Lung (tissue), 11 donors: ENCODE measurements at regions not wholly inside any gene's neighbourhood (a gene's known extent, or its start where the extent isn't known, plus 50 kb on each side); places are given as distances from the start of the nearest gene placed in this dataset.

ENCODE experiments used
- ATAC-seq: fragments of 200-7000 bp; cut with Tn5 transposase; one replicate; pipeline ENCODE4 v1.9.1; 2020; ENCODE audit warnings: moderate number of reproducible peaks; ENCODE audit not compliant: insufficient read depth, low FRiP score
- DNase-seq, 3 donors: peaks; one replicate each; pipeline ENCODE4 v3.0.0-alpha.2; 2013 to 2017
- H3K27ac ChIP-seq, 2 donors: one replicate each; pipeline ENCODE4 v1.5.1; 2013; ENCODE audit warnings: mild to moderate bottlenecking in 2 of 2, moderate library complexity in 2 of 2, control low read depth in 1 of 2, inconsistent platforms in 1 of 2, low read depth in 1 of 2, low read length in 1 of 2
- H3K27me3 ChIP-seq, 3 donors: one replicate each; pipeline ENCODE4 v1.5.1; 2013; ENCODE audit warnings: low read length in 2 of 3; ENCODE audit not compliant: control insufficient read depth in 3 of 3, insufficient read depth in 3 of 3
- H3K36me3 ChIP-seq, 4 donors: one replicate each; pipeline ENCODE4 v1.5.1; 2013; ENCODE audit warnings: low read length in 4 of 4, mild to moderate bottlenecking in 1 of 4, moderate library complexity in 1 of 4; ENCODE audit not compliant: control insufficient read depth in 4 of 4, insufficient read depth in 4 of 4
- H3K4me1 ChIP-seq, 5 donors: one replicate each; pipeline ENCODE4 v1.5.1; 2013; ENCODE audit warnings: low read length in 5 of 5, mild to moderate bottlenecking in 2 of 5, moderate library complexity in 1 of 5; ENCODE audit not compliant: control insufficient read depth in 5 of 5, insufficient read depth in 5 of 5
- H3K4me3 ChIP-seq: one replicate; pipeline ENCODE4 v1.5.1; 2013; ENCODE audit warnings: mild to moderate bottlenecking, control low read depth, moderate library complexity
- H3K9ac ChIP-seq, 2 donors: one replicate each; pipeline ENCODE4 v1.5.1; 2013; ENCODE audit warnings: low read length in 2 of 2, control low read depth in 1 of 2; ENCODE audit not compliant: insufficient read depth in 1 of 2
- H3K9me3 ChIP-seq, 4 donors: one replicate each; pipeline ENCODE4 v1.5.1; 2013; ENCODE audit warnings: low read length in 3 of 4, mild to moderate bottlenecking in 1 of 4, moderate library complexity in 1 of 4; ENCODE audit not compliant: control insufficient read depth in 4 of 4, insufficient read depth in 3 of 4
- WGBS, 2 donors: extraction: QIAGEN DNeasy Blood & Tissue Kit; methylation state at CpG; one replicate each; pipeline ENCODE4 v1.1.7; 2013; 5-methylcytosine and 5-hydroxymethylcytosine counted together
- TF ChIP-seq, protein P1 (sequence below): IDR thresholded peaks from 2 replicates; pipeline ENCODE4 v1.5.1; 2012; ENCODE audit warnings: mild to moderate bottlenecking; ENCODE audit errors: control extremely low read depth, extremely low read depth
- donor health status: control.
- donor health status: control.
- donor health status: Bipolar disorder and iron deficiency.
- donor health status: healthy.
- donor health status: DM: yes; HTN: yes; CAD: no.

DNA sequence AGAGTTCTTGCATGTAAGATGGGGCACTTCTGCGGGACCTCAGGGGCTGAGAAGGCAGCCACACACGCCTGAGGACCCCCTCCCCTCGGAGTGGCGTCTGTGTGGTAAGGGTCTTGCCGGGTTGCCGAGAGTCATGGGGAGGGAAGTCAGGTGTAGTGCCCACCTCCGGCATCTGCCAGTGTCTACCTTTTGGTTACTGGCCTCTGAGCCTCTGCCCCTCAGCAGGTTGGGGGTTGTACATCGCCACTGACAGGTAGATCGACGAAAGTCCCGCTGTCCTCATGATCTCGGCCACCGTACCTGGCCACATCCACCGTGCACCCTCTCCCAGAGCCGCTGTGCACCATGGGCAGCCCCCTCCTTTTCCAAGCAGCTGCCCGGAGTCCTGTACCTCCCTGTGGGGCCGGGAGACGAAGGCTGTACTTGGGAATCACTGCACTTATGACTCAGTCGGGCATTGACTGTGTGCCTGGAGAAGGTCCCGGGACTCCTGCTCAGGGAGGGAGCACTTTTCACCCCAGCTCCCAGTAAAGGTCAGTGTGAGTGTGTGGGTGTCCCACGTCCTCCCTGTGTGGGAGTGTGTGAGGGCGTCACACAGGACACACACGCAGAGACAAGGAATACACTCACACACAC lies 332.4 kb upstream of the MYT1L start:
- DNase-seq (no peak), ATAC-seq (no peak)
- TF ChIP-seq, protein P1, sequence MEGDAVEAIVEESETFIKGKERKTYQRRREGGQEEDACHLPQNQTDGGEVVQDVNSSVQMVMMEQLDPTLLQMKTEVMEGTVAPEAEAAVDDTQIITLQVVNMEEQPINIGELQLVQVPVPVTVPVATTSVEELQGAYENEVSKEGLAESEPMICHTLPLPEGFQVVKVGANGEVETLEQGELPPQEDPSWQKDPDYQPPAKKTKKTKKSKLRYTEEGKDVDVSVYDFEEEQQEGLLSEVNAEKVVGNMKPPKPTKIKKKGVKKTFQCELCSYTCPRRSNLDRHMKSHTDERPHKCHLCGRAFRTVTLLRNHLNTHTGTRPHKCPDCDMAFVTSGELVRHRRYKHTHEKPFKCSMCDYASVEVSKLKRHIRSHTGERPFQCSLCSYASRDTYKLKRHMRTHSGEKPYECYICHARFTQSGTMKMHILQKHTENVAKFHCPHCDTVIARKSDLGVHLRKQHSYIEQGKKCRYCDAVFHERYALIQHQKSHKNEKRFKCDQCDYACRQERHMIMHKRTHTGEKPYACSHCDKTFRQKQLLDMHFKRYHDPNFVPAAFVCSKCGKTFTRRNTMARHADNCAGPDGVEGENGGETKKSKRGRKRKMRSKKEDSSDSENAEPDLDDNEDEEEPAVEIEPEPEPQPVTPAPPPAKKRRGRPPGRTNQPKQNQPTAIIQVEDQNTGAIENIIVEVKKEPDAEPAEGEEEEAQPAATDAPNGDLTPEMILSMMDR = no peak
- Histone ChIP-seq H3K4me1 (peaks cover 0 to 7% (median 0%) of the 10 kb centered on the region in 5 donors), H3K36me3 (no peaks in the 10 kb centered on the region), H3K4me3 (no peak overlapping the region), H3K9me3 (peaks cover 0 to 2% (median 0%) of the 10 kb centered on the region in 4 donors), H3K9ac (no peak overlapping the region), H3K27me3 (no peaks in the 10 kb centered on the region), H3K27ac (no peak overlapping the region)
- WGBS, 2 donors = 76 to 84% methylated on average over 23 of the region's 23 CpGs

DNA sequence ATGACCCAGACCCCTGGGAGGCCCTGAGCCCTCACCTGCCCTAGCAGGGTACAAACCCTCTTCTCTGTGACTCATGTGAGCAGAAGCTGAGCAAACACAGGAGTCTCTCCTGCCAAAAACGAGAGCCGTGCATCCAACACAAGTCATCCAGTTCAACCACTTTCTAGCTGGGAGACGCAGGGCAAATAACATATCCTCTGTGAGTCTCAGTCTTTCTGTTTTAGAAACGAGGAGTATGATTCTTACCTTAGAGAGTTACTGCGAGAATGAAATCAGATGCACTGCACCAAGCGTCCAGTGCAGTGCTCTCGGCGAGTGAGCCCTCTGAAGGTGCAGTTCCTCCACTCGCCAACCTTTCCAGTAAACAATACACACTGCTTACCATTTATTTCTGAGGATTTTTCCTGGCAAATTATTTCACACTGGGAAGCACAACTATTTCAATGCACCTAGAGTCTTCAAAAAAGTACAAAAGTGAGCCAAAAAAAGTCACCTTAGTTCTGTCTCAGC lies 331.8 kb upstream of the MYT1L start:
- no peaks in the 10 kb centered on the region for H3K27me3 ChIP-seq
- WGBS, 2 donors = 59 to 75% methylated on average over 9 of the region's 9 CpGs
- peaks cover 0 to 2% (median 0%) of the 10 kb centered on the region in 4 donors for H3K9me3 ChIP-seq
- no peak overlapping the region for H3K4me3 ChIP-seq
- peak in 2 of 3 donors; percentile 13 to 16 for DNase-seq
- no peak overlapping the region for H3K27ac ChIP-seq
- no peaks in the 10 kb centered on the region for H3K36me3 ChIP-seq
- TF ChIP-seq, protein P1 = no peak
- ATAC-seq = no peak
- no peak overlapping the region for H3K9ac ChIP-seq
- H3K4me1 ChIP-seq = peaks cover 0 to 7% (median 0%) of the 10 kb centered on the region in 5 donors

DNA sequence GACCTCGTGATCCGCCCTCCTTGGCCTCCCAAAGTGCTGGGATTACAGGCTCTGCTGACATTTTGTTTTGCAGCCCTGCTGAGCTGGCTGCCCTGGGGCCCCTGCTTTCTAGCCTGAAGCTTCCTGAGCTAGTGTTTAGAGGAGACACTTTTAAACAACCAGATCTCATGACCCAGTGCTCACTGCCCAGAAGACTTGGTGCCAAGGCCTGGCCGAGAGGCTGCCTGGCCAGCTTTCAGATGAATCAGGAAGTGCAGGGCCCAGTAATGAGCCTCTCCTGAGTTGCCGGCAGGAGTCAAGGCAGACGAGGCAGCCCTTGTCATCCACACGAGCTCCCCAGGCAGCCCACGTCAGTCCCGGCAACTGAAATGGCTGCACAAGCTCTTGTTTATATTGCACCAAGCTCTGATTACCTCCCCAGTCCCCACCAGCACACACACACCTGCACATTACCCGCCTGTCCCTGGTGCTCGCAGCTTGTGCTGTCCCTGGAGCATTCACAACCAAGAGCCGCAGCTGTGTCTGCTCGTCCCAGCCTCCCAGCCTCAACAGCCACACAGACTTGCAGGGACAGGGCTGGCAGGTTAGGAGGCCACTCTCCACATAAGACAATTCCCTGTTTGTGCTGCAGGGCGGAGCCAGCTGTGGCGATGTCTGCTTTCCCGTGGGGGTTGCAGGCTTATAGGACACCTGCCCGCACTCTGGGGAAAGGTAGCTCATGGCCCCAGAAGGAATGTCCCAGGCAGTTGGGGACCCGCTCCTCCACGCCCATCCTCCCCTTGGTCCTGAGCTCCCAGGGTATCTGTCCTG lies 331.2 kb upstream of the MYT1L start:
- Histone ChIP-seq H3K27ac (no peak overlapping the region), H3K27me3 (no peaks in the 10 kb centered on the region), H3K4me3 (no peak overlapping the region), H3K4me1 (peaks cover 0 to 7% (median under 1%) of the 10 kb centered on the region in 5 donors), H3K9ac (no peak overlapping the region), H3K36me3 (no peaks in the 10 kb centered on the region), H3K9me3 (peaks cover 0 to 2% (median 0%) of the 10 kb centered on the region in 4 donors)
- no peak for ATAC-seq
- TF ChIP-seq, protein P1 = no peak
- WGBS, 2 donors = 65 to 80% methylated on average over 18 of the region's 18 CpGs
- DNase-seq = peak in 1 of 3 donors; percentile 12
